NCI-H1048 (cell line): ENCODE measurements at regions not wholly inside any gene's neighbourhood (a gene's known extent, or its start where the extent isn't known, plus 50 kb on each side); places are given as distances from the start of the nearest gene placed in this dataset.

Experiments used
- DNase-seq: peaks from one replicate; lab custom pipeline; 2025; lab: John Stamatoyannopoulos, UW

GRCh38 chr11:28619846-28620540 is 511.8 kb downstream of the METTL15 start:
- DNase-seq, result no peak

GRCh38 chr11:28618416-28618815 is 510.2 kb downstream of the METTL15 start:
- DNase-seq, result no peak

- DNase-seq, result peak; percentile 49
These were observed 508.2 kb downstream of the METTL15 start for GRCh38 chr11:28616160-28616965.

- DNase-seq, result no peak
These were observed 507.4 kb downstream of the METTL15 start for GRCh38 chr11:28615542-28615941.

- DNase-seq, result no peak
These were observed 498.7 kb downstream of the METTL15 start for GRCh38 chr11:28606930-28607329.

GRCh38 chr11:28599656-28600055 is 491.5 kb downstream of the METTL15 start:
- no peak for DNase-seq

- DNase-seq, result no peak
These were observed 490.3 kb downstream of the METTL15 start for GRCh38 chr11:28598531-28598930.

GRCh38 chr11:28596816-28597215 is 488.6 kb downstream of the METTL15 start:
- no peak for DNase-seq

GRCh38 chr11:28592141-28592540 is 484.0 kb downstream of the METTL15 start:
- DNase-seq, result no peak

- DNase-seq, result no peak
These were observed 476.8 kb downstream of the METTL15 start for GRCh38 chr11:28584992-28585391.

GRCh38 chr11:28582506-28582905 is 474.3 kb downstream of the METTL15 start:
- DNase-seq, result no peak

GRCh38 chr11:28581286-28582242 is 473.4 kb downstream of the METTL15 start:
- no peak for DNase-seq

GRCh38 chr11:28571371-28571770 is 463.2 kb downstream of the METTL15 start:
- DNase-seq, result no peak

GRCh38 chr11:28569106-28569505 is 460.9 kb downstream of the METTL15 start:
- no peak for DNase-seq

GRCh38 chr11:28566339-28567089 is 458.3 kb downstream of the METTL15 start:
- DNase-seq, result no peak

- DNase-seq, result no peak
These were observed 451.3 kb downstream of the METTL15 start for GRCh38 chr11:28559492-28559891.

- no peak for DNase-seq
These were observed 439.1 kb downstream of the METTL15 start for GRCh38 chr11:28547321-28547741.

- no peak for DNase-seq
These were observed 437.3 kb downstream of the METTL15 start for GRCh38 chr11:28545536-28545935.

- DNase-seq, result no peak
These were observed 434.4 kb downstream of the METTL15 start for GRCh38 chr11:28542561-28542960.

GRCh38 chr11:28539239-28540030 is 431.2 kb downstream of the METTL15 start:
- no peak for DNase-seq

- DNase-seq, result no peak
These were observed 429.6 kb downstream of the METTL15 start for GRCh38 chr11:28537822-28538221.
